GM12891 (cell line): ENCODE measurements at regions not wholly inside any gene's neighbourhood (a gene's known extent, or its start where the extent isn't known, plus 50 kb on each side); places are given as distances from the start of the nearest gene placed in this dataset.

Experiments used
- PAX5 ChIP-seq: IDR thresholded peaks from 2 replicates; pipeline ENCODE4 v1.6.1; 2011; ENCODE audit warnings: low read length, moderate library complexity, mild to moderate bottlenecking; ENCODE audit not compliant: insufficient read depth, severe bottlenecking
- POLR2A ChIP-seq: IDR thresholded peaks from 2 replicates; pipeline ENCODE4 v1.6.1; 2011; ENCODE audit warnings: low read depth, low read length, control low read depth
- POLR2AphosphoS5 ChIP-seq: IDR thresholded peaks from 2 replicates; pipeline ENCODE4 v1.6.1; 2011; ENCODE audit warnings: low read depth, low read length, control low read depth
- POU2F2 ChIP-seq: IDR thresholded peaks from 2 replicates; pipeline ENCODE4 v1.6.1; 2011; ENCODE audit warnings: low read depth, mild to moderate bottlenecking, control low read depth, low read length, moderate library complexity
- SPI1 ChIP-seq: IDR thresholded peaks from 2 replicates; pipeline ENCODE4 v1.6.1; 2011; ENCODE audit warnings: low read depth, low read length, control low read depth
- TAF1 ChIP-seq: IDR thresholded peaks from 2 replicates; pipeline ENCODE4 v1.6.1; 2011; ENCODE audit warnings: low read depth, low read length, control low read depth

DNA sequence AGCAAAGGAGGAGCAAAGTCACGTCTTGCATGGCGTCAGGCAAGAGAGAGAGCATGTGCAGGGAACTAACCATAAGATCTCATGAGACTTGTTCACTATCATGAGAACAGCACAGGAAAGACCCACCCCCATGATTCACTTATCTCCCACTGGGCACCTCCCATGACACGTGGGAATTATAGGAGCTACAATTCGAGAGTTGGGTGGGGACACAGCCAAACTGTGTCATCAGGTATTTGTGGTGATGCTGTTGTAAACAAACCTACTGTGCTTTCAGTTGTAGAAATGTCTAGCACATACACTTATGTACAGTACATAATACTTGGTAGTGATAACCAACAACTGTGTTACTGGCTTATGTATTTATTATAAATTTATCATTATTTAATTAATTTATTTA, 128.3 kb downstream of the UTRN start:
- TF ChIP-seq POLR2AphosphoS5 (no peak), POLR2A (no peak), SPI1 (no peak), POU2F2 (no peak), PAX5 (no peak), TAF1 (no peak)
